ENCODE measurements at regions not wholly inside any gene's neighbourhood (a gene's known extent, or its start where the extent isn't known, plus 50 kb on each side); places are given as distances from the start of the nearest gene placed in this dataset.

- Histone ChIP-seq H3K27ac (no peak overlapping the region), H3K27me3 (no peaks in the 10 kb centered on the region), H3K36me3 (no peaks in the 10 kb centered on the region), H3K9me3 (no peaks in the 10 kb centered on the region), H3K4me3 (no peak overlapping the region), H3K4me1 (no peaks in the 10 kb centered on the region)
- 17 to 21% methylated on average over 2 of the region's 2 CpGs for WGBS, 2 donors (ENCODE audit: low coverage in 1 of 2)
- no peak for TF ChIP-seq CTCF (IDR thresholded peaks at IDR 0.05)
- in situ Hi-C loops (cut with MboI; ENCODE audit: low pct_ligation_motif_present in 1 of 4, low pct_unique_long_range_greater_than_20kb in 1 of 4, low sequenced_read_pairs in 3 of 4) (loop anchor here in 1 of 4 donors (25.0 kb wide), 1 partner anchor 980 kb away; no protein-coding TSS in a partner anchor), intact Hi-C loops (cut with DNase I; ENCODE audit: low total_unique reads) (no loop called here)
- DNase-seq: no peak
Measured at GRCh38 chr20:23932256-23932655, 52.7 kb upstream of the CST5 start.
